Naive thymus-derived CD8-positive, alpha-beta T cell (primary cell): ENCODE measurements at regions not wholly inside any gene's neighbourhood (a gene's known extent, or its start where the extent isn't known, plus 50 kb on each side); places are given as distances from the start of the nearest gene placed in this dataset.
"Not testable (repeated sequence)": the region's sequence is repeated elsewhere in the genome, so short reads cannot be mapped to it uniquely, and the experiment has no call there.

ENCODE experiments used
- ATAC-seq, 2 donors: fragments of 150-1000 bp; cut with Tn5 transposase in 1 of 2; sonication (Bioruptor Pico), chemical (Tn5 transposase) in 1 of 2; 1 replicate in 1 of 2; 2 replicates in 1 of 2; pipeline ENCODE4 v1.10.0; 2021; ENCODE audit warnings: mild to moderate bottlenecking in 2 of 2, moderate library complexity in 2 of 2
- POLR2A ChIA-PET: fragments of 350-600 bp; sonication (Branson Sonifier 250); formaldehyde crosslinking; loops from one replicate; lab custom pipeline; 2021; ENCODE audit warnings: antibody characterized with exemption; lab: Charles Lee
- DNase-seq, 10 donors: peaks; one replicate each; pipeline versions ENCODE4 v3.0.0 to v3.0.0-alpha.2; 2020 to 2022
- H3K27ac Mint-ChIP-seq, 10 donors: one replicate each; pipeline ENCODE4 v1.8.0; 2020 to 2022; ENCODE audit warnings: mild to moderate bottlenecking in 10 of 10, mixed read lengths in 10 of 10, moderate library complexity in 4 of 10, inconsistent platforms in 1 of 10
- H3K27me3 Mint-ChIP-seq, 5 donors: one replicate each; pipeline ENCODE4 v1.8.0; 2021 to 2022; ENCODE audit warnings: mixed read lengths in 5 of 5
- H3K36me3 Mint-ChIP-seq, 3 donors: one replicate each; pipeline ENCODE4 v1.8.0; 2020 to 2022; ENCODE audit warnings: mixed read lengths in 3 of 3, mild to moderate bottlenecking in 2 of 3, inconsistent platforms in 1 of 3
- H3K4me1 Mint-ChIP-seq, 4 donors: one replicate each; pipeline ENCODE4 v1.8.0; 2021 to 2022; ENCODE audit warnings: mixed read lengths in 4 of 4
- H3K4me3 Mint-ChIP-seq, 10 donors: one replicate each; pipeline ENCODE4 v1.8.0; 2020 to 2022; ENCODE audit warnings: mild to moderate bottlenecking in 10 of 10, mixed read lengths in 10 of 10, moderate library complexity in 6 of 10, inconsistent platforms in 1 of 10
- H3K9me3 Mint-ChIP-seq, 9 donors: one replicate each; pipeline ENCODE4 v1.8.0; 2020 to 2022; ENCODE audit warnings: mixed read lengths in 9 of 9, mild to moderate bottlenecking in 3 of 9, inconsistent platforms in 1 of 9, moderate library complexity in 1 of 9

DNA sequence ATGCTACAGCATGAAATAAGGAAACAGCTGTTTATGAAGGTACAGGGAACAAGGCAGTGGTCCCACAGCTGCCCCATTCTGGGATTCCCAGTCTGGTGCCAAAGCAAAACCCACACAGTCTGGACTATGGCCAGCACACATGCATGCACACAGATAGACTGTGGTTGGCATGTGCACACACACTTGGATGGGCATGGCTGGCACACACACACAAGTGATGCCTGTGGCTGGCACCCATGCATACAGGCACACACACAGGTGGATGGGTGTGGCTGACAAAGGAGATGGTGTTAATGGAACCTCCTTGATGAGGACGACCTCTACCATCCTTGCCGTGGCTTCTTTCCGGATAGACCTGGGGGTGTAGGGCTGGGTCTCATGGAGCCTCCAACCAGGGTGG lies 114.0 kb upstream of the LYZL2 start:
- POLR2A ChIA-PET, result no interaction called here
- DNase-seq (no peak), ATAC-seq (no peak)
- H3K9me3 Mint-ChIP-seq, result no peaks in the 10 kb centered on the region
- H3K4me1 Mint-ChIP-seq, result peaks cover 0 to 3% (median 0%) of the 10 kb centered on the region in 4 donors
- H3K36me3 Mint-ChIP-seq, result no peaks in the 10 kb centered on the region
- H3K27ac Mint-ChIP-seq, result no peak overlapping the region
- H3K27me3 Mint-ChIP-seq, result peaks cover 0 to 2% (median 0%) of the 10 kb centered on the region in 5 donors
- no peak overlapping the region for H3K4me3 Mint-ChIP-seq

DNA sequence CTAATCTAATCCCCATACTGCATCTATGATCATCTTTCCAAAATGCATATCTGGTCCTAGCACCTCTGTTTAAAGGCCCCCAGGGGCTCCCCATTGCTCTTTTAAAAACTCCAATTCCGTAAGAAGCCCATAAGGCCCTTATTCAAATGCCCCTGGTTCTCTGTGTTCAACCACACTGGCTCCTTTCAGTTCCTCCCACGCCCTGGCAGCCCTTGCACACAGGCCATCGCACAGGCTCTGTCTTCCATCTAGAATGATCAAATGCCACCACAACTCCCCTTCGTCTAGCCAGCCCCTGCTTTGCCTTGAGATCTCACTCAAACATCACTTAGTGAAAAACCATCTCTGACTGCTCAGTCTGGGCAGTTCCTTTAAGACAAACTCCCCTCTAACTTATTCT lies 112.9 kb upstream of the LYZL2 start:
- no peaks in the 10 kb centered on the region for H3K9me3 Mint-ChIP-seq
- no peak overlapping the region for H3K27ac Mint-ChIP-seq
- POLR2A ChIA-PET, result no interaction called here

DNA sequence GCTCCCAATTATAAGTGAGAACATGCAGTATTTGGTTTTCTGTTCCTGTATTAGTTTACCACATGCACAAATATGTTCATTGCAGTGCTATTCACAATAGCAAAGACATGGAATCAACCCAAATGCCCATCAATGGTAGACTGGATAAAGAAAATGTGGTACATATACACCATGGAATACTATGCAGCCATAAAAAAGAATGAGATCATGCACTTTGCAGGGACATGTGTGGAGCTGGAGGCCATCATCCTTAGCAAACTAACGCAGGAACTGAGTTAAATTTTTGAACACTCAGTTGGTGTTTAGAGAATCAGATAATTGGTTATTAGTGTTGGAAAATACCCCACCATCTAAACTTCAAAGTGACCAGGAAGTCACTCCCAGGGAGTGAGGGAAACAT lies 111.2 kb upstream of the LYZL2 start:
- H3K36me3 Mint-ChIP-seq, result not testable (repeated sequence)

More for the DNA sequence above, 112.9 kb upstream of the LYZL2 start:
- Mint-ChIP-seq H3K36me3 (no peaks in the 10 kb centered on the region), H3K27me3 (peaks cover 0 to 1% (median 0%) of the 10 kb centered on the region in 5 donors), H3K4me1 (peaks cover 0 to 3% (median 0%) of the 10 kb centered on the region in 4 donors), H3K4me3 (no peak overlapping the region)
- no peak for DNase-seq
- ATAC-seq, result no peak

GRCh38 chr10:30738416-30738815 lies 108.9 kb upstream of the LYZL2 start:
- H3K27me3 Mint-ChIP-seq, result peaks cover 0 to 7% (median 3%) of the 10 kb centered on the region in 5 donors
- H3K4me1 Mint-ChIP-seq, result peaks cover 0 to 5% (median 0%) of the 10 kb centered on the region in 4 donors
- no peak for DNase-seq
- POLR2A ChIA-PET, result no interaction called here
- H3K4me3 Mint-ChIP-seq, result no peak overlapping the region
- H3K9me3 Mint-ChIP-seq, result no peaks in the 10 kb centered on the region
- ATAC-seq, result no peak
- no peak overlapping the region for H3K27ac Mint-ChIP-seq
- H3K36me3 Mint-ChIP-seq, result no peaks in the 10 kb centered on the region

More for the DNA sequence above, 111.2 kb upstream of the LYZL2 start:
- H3K4me3 Mint-ChIP-seq, ATAC-seq, H3K4me1 Mint-ChIP-seq, POLR2A ChIA-PET, H3K27ac Mint-ChIP-seq, H3K9me3 Mint-ChIP-seq, H3K27me3 Mint-ChIP-seq, DNase-seq: not testable (repeated sequence)

GRCh38 chr10:30737931-30738391 lies 108.4 kb upstream of the LYZL2 start:
- H3K4me1 Mint-ChIP-seq, result peaks cover 0 to 5% (median 0%) of the 10 kb centered on the region in 4 donors
- H3K27me3 Mint-ChIP-seq, result peaks cover 0 to 7% (median 3%) of the 10 kb centered on the region in 5 donors
- H3K4me3 Mint-ChIP-seq, result no peak overlapping the region
- DNase-seq (no peak), ATAC-seq (no peak)
- no peak overlapping the region for H3K27ac Mint-ChIP-seq
- H3K9me3 Mint-ChIP-seq, result no peaks in the 10 kb centered on the region
- no peaks in the 10 kb centered on the region for H3K36me3 Mint-ChIP-seq
- POLR2A ChIA-PET, result no interaction called here

DNA sequence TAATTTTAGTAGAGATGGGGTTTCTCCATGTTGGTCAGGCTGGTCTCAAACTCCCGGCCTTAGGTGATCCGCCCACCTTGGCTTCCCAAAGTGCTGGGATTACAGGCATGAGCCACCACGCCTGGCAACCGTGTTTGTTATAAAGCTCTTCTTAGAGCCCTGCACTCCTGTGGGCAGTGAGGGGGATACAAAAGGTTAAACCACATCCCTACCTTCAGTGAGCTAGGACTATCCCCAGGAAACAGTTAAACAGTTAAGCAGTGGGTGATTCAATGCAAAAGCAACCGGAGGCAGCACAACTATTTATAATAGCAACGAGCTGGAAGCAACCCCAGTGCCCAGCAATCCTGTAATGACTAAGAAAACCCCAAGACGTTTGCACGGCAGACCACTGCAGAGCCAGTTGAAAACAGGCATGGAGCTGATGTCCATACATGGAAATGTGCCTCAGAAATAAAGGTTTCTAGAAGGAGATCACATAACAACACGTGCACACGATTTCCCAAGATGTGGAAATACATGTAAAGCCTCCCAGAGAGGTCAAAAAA lies 107.2 kb upstream of the LYZL2 start:
- DNase-seq, result no peak
- Mint-ChIP-seq H3K36me3 (no peaks in the 10 kb centered on the region), H3K4me3 (no peak overlapping the region), H3K27ac (peak overlapping the region in 1 of 10 donors; percentile 10), H3K4me1 (peaks cover 0 to 2% (median 0%) of the 10 kb centered on the region in 4 donors), H3K9me3 (no peaks in the 10 kb centered on the region), H3K27me3 (peaks cover 0 to 7% (median 3%) of the 10 kb centered on the region in 5 donors)
- POLR2A ChIA-PET, result no interaction called here
- ATAC-seq, result no peak

GRCh38 chr10:30734901-30735300 lies 105.3 kb upstream of the LYZL2 start:
- DNase-seq, result no peak
- no peaks in the 10 kb centered on the region for H3K36me3 Mint-ChIP-seq
- POLR2A ChIA-PET, result interaction anchor here (0.5 kb wide), 1 partner anchor 1323 kb away, joined by 4 read pairs; no protein-coding TSS in a partner anchor
- H3K27ac Mint-ChIP-seq, result no peak overlapping the region
- peaks cover 0 to 2% (median 0%) of the 10 kb centered on the region in 4 donors for H3K4me1 Mint-ChIP-seq
- ATAC-seq, result no peak
- peaks cover 0 to 7% (median 3%) of the 10 kb centered on the region in 5 donors for H3K27me3 Mint-ChIP-seq
- H3K9me3 Mint-ChIP-seq, result no peaks in the 10 kb centered on the region
- no peak overlapping the region for H3K4me3 Mint-ChIP-seq

DNA sequence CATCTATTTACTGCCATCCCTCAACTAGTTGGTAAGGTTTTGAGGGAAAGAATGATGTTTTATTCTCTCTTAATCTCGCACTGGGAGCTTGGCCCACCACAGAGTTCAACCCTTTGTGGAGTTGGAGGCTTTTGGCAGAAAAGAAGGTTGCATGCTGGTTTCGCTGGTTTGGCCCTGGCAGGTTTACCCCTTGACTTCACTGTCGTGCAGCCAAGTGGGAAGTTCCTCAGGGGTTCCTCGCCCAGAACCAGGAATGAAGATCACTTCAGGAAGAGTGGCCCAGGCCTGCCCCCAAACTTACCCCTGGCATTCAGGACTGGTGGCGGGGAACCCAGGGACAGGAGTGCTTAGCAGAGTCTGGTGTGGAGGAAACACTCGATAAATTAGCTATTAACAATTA lies 103.1 kb upstream of the LYZL2 start:
- Mint-ChIP-seq H3K27me3 (peaks cover 0 to 7% (median 3%) of the 10 kb centered on the region in 5 donors), H3K4me3 (no peak overlapping the region), H3K4me1 (peaks cover 0 to 2% (median 0%) of the 10 kb centered on the region in 4 donors), H3K36me3 (no peaks in the 10 kb centered on the region), H3K27ac (peak overlapping the region in 2 of 10 donors; percentile 45 to 46), H3K9me3 (no peaks in the 10 kb centered on the region)
- ATAC-seq, result no peak
- DNase-seq, result no peak
- POLR2A ChIA-PET, result no interaction called here

DNA sequence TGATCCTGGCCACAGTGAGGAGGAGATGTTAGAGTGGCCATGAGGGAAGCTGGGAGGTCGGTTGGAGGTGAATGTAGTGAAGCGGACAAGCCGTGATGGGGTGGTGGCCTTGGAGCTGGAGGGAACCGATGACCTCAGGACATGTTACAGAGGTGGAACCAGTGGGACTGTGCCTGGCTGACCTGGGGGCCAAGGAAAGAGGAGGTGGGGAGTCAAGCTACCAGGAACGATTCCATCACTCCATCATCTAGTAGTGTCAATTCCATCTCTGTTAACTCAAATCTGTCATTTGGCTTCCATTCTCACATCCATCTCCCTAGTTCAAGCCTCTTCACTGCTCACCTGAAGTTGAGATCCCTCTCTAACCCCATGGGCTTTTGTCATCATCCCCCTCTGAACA lies 102.4 kb upstream of the LYZL2 start:
- Mint-ChIP-seq H3K27ac (peak overlapping the region in 1 of 10 donors; percentile 46), H3K9me3 (no peaks in the 10 kb centered on the region), H3K4me1 (peaks cover 0 to 2% (median 0%) of the 10 kb centered on the region in 4 donors), H3K4me3 (no peak overlapping the region), H3K27me3 (peaks cover 0 to 5% (median 2%) of the 10 kb centered on the region in 5 donors), H3K36me3 (no peaks in the 10 kb centered on the region)
- DNase-seq (no peak), ATAC-seq (no peak)
- POLR2A ChIA-PET, result no interaction called here

- H3K9me3 Mint-ChIP-seq, result no peaks in the 10 kb centered on the region
- no peak overlapping the region for H3K4me3 Mint-ChIP-seq
- H3K27ac Mint-ChIP-seq, result no peak overlapping the region
- H3K27me3 Mint-ChIP-seq, result peaks cover 0 to 4% (median 0%) of the 10 kb centered on the region in 5 donors
- ATAC-seq, result no peak
- H3K36me3 Mint-ChIP-seq, result no peaks in the 10 kb centered on the region
- no peak for DNase-seq
- peaks cover 0 to 2% (median 0%) of the 10 kb centered on the region in 4 donors for H3K4me1 Mint-ChIP-seq
- POLR2A ChIA-PET, result no interaction called here
These were observed 100.8 kb upstream of the LYZL2 start for GRCh38 chr10:30730306-30730705.

- POLR2A ChIA-PET, result no interaction called here
- Mint-ChIP-seq H3K36me3 (no peaks in the 10 kb centered on the region), H3K27me3 (peaks cover 0 to 2% (median 0%) of the 10 kb centered on the region in 5 donors), H3K4me3 (no peak overlapping the region), H3K4me1 (no peaks in the 10 kb centered on the region), H3K9me3 (no peaks in the 10 kb centered on the region), H3K27ac (no peak overlapping the region)
- DNase-seq (no peak), ATAC-seq (no peak)
These were observed 99.2 kb upstream of the LYZL2 start for GRCh38 chr10:30728766-30729165.

DNA sequence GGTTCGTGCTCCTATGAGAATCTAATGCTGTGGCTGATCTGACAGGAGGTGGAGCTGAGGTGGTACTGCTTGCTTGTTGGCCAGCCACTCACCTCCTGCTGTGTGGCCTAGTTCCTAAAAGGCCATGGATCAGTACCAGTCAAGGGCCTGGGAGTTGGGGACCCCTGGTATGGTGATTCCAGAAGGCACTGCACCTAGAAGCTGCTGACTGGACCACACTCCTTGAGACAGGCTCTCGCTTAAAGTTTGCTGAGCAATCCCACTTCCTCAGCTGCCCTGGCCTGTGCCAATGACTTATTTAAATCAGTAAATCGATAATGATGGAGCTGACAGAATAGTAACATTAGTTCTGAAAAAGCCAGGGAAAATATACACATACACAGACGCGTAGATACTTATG lies 98.6 kb upstream of the LYZL2 start:
- Mint-ChIP-seq H3K9me3 (no peaks in the 10 kb centered on the region), H3K27me3 (peaks cover 0 to 2% (median 0%) of the 10 kb centered on the region in 5 donors), H3K4me3 (no peak overlapping the region), H3K4me1 (no peaks in the 10 kb centered on the region), H3K36me3 (no peaks in the 10 kb centered on the region), H3K27ac (no peak overlapping the region)
- DNase-seq (no peak), ATAC-seq (no peak)
- POLR2A ChIA-PET, result no interaction called here

GRCh38 chr10:30727524-30727923 lies 98.0 kb upstream of the LYZL2 start:
- POLR2A ChIA-PET, result no interaction called here
- no peak overlapping the region for H3K4me3 Mint-ChIP-seq
- H3K27me3 Mint-ChIP-seq, result peaks cover 0 to 2% (median 0%) of the 10 kb centered on the region in 5 donors
- ATAC-seq (no peak), DNase-seq (no peak)
- H3K4me1 Mint-ChIP-seq, result no peaks in the 10 kb centered on the region
- H3K27ac Mint-ChIP-seq, result no peak overlapping the region
- no peaks in the 10 kb centered on the region for H3K36me3 Mint-ChIP-seq
- H3K9me3 Mint-ChIP-seq, result no peaks in the 10 kb centered on the region
